Brain microvascular endothelial cell (primary cell): ENCODE measurements at regions not wholly inside any gene's neighbourhood (a gene's known extent, or its start where the extent isn't known, plus 50 kb on each side); places are given as distances from the start of the nearest gene placed in this dataset.
A peak's percentile ranks its signal among the peaks of the same experiment; 100 is the strongest.

ENCODE experiments used
- DNase-seq: peaks from one replicate; pipeline ENCODE4 v3.0.0-alpha.2; 2020
- H3K27ac ChIP-seq: fragments of 250-450 bp; sonication (Bioruptor Pico); 2 replicates; pipeline ENCODE4 v1.5.1; 2020; ENCODE audit warnings: mild to moderate bottlenecking, moderate library complexity
- H3K27me3 ChIP-seq: fragments of 250-450 bp; sonication (Bioruptor Pico); replicated peaks from 2 replicates; pipeline ENCODE4 v1.5.1; 2020; ENCODE audit warnings: mild to moderate bottlenecking
- H3K36me3 ChIP-seq: fragments of 250-450 bp; sonication (Bioruptor Pico); replicated peaks from 2 replicates; pipeline ENCODE4 v1.5.1; 2020; ENCODE audit warnings: mild to moderate bottlenecking
- H3K4me3 ChIP-seq: 2 replicates; pipeline ENCODE4 v1.5.1; 2011; ENCODE audit warnings: low read depth, mild to moderate bottlenecking, control low read depth, low read length, moderate library complexity
- in situ Hi-C: cut with HindIII; loops from 2 replicates; pipeline ENCODE4 v1.10.0; 2017; ENCODE audit warnings: low sequenced_read_pairs, low pct_ligation_motif_present
- TF ChIP-seq, protein P1 (sequence below): IDR thresholded peaks from 2 replicates; pipeline ENCODE4 v1.5.1; 2011; ENCODE audit warnings: low read depth, mild to moderate bottlenecking, moderate library complexity, low read length, control low read depth, inconsistent platforms; ENCODE audit errors: missing control alignments

DNA sequence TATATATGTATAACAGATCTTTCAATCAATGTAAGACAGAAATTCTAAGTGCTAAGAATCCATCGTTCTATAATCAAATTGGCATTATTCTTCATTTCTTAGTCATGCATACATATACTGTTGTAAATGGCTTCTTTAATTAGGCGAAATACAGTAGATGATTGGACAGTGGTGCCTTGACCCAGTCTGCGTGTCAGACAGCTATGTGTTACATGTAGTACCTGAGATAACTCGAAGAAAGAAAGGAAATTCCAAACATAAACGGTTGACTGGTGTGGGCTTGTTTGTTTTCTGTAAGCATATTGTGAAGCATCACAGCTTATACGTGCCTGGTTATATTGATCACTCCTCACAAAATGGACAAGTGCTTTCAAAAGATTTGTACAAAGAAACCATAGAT, 210.5 kb downstream of the ETNK1 start:
- TF ChIP-seq, protein P1, sequence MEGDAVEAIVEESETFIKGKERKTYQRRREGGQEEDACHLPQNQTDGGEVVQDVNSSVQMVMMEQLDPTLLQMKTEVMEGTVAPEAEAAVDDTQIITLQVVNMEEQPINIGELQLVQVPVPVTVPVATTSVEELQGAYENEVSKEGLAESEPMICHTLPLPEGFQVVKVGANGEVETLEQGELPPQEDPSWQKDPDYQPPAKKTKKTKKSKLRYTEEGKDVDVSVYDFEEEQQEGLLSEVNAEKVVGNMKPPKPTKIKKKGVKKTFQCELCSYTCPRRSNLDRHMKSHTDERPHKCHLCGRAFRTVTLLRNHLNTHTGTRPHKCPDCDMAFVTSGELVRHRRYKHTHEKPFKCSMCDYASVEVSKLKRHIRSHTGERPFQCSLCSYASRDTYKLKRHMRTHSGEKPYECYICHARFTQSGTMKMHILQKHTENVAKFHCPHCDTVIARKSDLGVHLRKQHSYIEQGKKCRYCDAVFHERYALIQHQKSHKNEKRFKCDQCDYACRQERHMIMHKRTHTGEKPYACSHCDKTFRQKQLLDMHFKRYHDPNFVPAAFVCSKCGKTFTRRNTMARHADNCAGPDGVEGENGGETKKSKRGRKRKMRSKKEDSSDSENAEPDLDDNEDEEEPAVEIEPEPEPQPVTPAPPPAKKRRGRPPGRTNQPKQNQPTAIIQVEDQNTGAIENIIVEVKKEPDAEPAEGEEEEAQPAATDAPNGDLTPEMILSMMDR: no peak
- Histone ChIP-seq H3K4me3 (no peak overlapping the region), H3K27ac (no peak overlapping the region), H3K27me3 (no peaks in the 10 kb centered on the region), H3K36me3 (no peaks in the 10 kb centered on the region)
- no peak for DNase-seq
- in situ Hi-C loops: no loop called here

DNA sequence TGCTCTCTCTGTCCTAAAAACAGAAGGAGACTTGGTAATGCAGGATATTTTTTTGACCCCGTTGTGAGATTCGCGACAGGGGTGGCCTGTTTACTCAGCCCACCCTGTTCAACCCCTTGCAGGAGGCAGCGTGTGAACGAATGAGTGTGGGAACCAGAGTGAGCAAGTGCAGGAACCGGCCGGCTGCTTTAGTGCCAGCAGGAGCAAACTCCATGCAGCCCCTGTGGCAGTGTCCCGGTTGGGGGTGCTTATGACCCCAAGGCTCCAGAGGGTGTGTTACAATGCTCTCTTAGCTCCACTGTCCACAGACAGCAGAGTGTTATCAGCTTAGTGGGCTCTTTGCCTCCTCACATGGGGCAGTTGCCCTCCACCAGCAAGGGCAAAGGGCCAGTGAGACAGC, 225.2 kb downstream of the ETNK1 start:
- DNase-seq: no peak
- no peak overlapping the region for H3K4me3 ChIP-seq
- no peaks in the 10 kb centered on the region for H3K27me3 ChIP-seq
- no peaks in the 10 kb centered on the region for H3K36me3 ChIP-seq
- H3K27ac ChIP-seq: no peak overlapping the region
- TF ChIP-seq, protein P1: no peak
- in situ Hi-C loops: no loop called here

DNA sequence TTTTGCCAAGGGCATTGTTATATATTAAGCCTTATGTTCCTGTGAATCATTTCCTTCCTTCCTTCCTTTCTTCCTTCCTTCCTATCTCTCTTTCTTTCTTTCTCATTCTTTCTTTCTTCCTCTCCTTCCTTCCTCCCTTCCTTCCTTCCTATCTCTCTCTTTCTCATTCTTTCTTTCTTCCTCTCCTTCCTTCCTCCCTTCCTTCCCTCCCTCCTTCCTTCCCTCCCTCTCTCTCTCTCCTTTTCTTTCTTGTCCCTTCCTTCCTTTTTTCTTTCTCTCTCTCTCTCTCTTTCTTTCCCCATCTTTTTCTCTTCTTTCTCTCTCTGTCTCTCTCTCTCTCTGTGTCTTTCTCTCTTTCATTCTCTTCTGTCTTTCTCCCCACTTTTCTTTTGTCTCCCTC, 226.6 kb downstream of the ETNK1 start:
- no peak overlapping the region for H3K4me3 ChIP-seq
- in situ Hi-C loops: no loop called here
- TF ChIP-seq, protein P1: no peak
- no peak overlapping the region for H3K27ac ChIP-seq
- DNase-seq: no peak
- no peaks in the 10 kb centered on the region for H3K36me3 ChIP-seq
- no peaks in the 10 kb centered on the region for H3K27me3 ChIP-seq

DNA sequence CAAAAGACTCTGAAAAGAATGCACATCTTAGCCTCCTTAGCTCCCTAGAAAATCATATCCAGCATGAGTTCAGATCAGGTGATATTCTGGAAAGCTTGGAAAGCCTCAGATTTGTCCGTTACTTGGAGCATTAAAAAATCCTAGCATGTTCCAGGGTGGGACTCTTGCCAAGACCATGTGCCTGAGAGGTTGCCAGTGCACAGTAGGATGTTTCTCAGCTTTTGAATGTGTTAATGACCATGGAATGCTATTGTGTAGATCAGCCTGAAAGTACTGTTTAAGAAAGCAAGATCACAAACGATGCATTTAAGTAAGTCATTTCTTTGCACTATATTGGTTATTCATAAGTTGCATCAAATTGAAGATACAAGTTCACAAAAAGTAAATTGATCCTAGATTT, 230.5 kb downstream of the ETNK1 start:
- no peaks in the 10 kb centered on the region for H3K27me3 ChIP-seq
- H3K36me3 ChIP-seq: no peaks in the 10 kb centered on the region
- H3K27ac ChIP-seq: no peak overlapping the region
- H3K4me3 ChIP-seq: no peak overlapping the region
- DNase-seq: no peak
- TF ChIP-seq, protein P1: no peak
- in situ Hi-C loops: no loop called here

DNA sequence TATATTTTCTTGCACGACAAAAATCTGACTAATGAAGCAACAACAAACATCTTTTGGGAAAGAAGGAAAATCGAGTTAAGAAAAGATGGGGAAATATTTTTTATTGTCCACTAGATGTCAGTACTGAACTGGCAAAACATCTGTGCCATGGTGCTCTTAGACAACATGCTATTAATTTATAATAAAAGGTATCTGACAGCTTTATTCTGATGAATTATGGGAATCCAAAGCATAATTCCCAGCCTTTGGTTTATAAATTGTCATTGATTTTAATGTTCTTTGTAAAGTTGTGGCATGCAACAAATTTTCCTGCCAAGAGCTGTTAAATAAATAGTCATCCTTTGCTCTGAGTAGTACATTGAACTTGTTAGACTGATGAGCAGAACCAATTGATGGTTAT, 231.2 kb downstream of the ETNK1 start:
- no peak for DNase-seq
- Histone ChIP-seq H3K27me3 (no peaks in the 10 kb centered on the region), H3K36me3 (no peaks in the 10 kb centered on the region), H3K4me3 (no peak overlapping the region), H3K27ac (no peak overlapping the region)
- TF ChIP-seq, protein P1: peak; percentile 46
- in situ Hi-C loops: no loop called here

DNA sequence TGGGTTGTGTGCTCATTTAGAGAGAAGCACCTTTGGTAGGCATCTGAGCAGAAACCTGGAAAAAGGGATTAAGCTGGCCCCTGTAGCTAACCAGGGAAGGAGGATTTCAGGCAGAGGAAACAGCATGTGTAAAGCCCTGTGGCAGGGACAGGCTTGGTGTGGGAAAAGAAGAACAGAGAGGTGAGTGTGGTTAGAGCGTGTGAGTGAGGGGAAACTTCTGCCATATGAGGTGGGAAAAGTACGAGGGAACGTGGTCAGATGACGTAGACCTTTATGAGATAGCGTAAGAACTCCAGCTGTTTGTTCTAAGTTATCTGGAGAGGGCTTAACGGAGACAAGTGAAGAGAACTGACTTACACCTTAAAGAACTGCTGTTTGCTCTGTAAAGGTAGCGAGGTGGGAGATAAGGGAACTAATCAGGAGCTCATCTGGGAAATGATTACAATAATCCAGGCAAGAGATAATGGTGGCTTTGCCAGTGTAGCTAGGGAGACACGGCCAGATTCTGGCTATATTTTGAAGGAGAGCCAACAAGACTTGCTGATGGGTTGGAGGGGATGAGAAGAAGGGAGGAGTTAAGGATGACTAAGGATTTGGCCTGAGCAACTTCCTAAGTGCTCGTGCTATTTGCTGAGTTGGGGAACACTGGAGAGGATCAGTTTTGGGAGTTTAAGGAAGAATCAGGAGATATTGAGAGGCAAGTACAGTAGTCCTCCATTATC, 234.0 kb downstream of the ETNK1 start:
- in situ Hi-C loops: no loop called here
- DNase-seq: no peak
- no peaks in the 10 kb centered on the region for H3K36me3 ChIP-seq
- no peak overlapping the region for H3K27ac ChIP-seq
- H3K4me3 ChIP-seq: no peak overlapping the region
- TF ChIP-seq, protein P1: no peak
- H3K27me3 ChIP-seq: no peaks in the 10 kb centered on the region
